Prostate gland (tissue), 2 donors: ENCODE measurements at regions not wholly inside any gene's neighbourhood (a gene's known extent, or its start where the extent isn't known, plus 50 kb on each side); places are given as distances from the start of the nearest gene placed in this dataset.

Experiments
- CTCF ChIP-seq, 4 experiments: fragments of 200-600 bp in 2 of 4; fragments of 450-650 bp in 2 of 4; sonication (generic) in 2 of 4; IDR thresholded peaks; 1 replicate in 3 of 4; 2 replicates in 1 of 4; pipeline ENCODE4 v1.5.1; 2016 to 2019; ENCODE audit warnings: antibody characterized with exemption in 4 of 4, mild to moderate bottlenecking in 2 of 4, moderate library complexity in 2 of 4
- POLR2A ChIP-seq: fragments of 450-650 bp; IDR thresholded peaks from one replicate; pipeline ENCODE4 v1.6.1; 2016; ENCODE audit warnings: antibody characterized with exemption, mild to moderate bottlenecking
- POLR2AphosphoS5 ChIP-seq: sonication (generic); formaldehyde crosslinking; IDR thresholded peaks from one replicate; pipeline ENCODE4 v1.6.1; 2017; ENCODE audit warnings: antibody characterized with exemption

- TF ChIP-seq POLR2AphosphoS5, result no peak
- TF ChIP-seq POLR2A, result no peak
- TF ChIP-seq CTCF (IDR thresholded peaks at IDR 0.05), result no peak
Observed at GRCh38 chr3:106001923-106002322, 133.1 kb upstream of the CBLB start.
